Cardiac septum (tissue), 1 donor: ENCODE measurements at regions not wholly inside any gene's neighbourhood (a gene's known extent, or its start where the extent isn't known, plus 50 kb on each side); places are given as distances from the start of the nearest gene placed in this dataset.

Experiments used
- DNase-seq: peaks from one replicate; pipeline ENCODE4 v3.0.0-alpha.2; 2020; ENCODE audit warnings: low spot score
- intact Hi-C: fragments of 100-400 bp; cut with DNase I; formaldehyde crosslinking; loops from one replicate; pipeline ENCODE4 v1.14.0; 2022
- donor health status: DM: no; HTN: no; CAD: no.

GRCh38 chr4:125828346-125828745, 513.6 kb downstream of the FAT4 start:
- intact Hi-C loops: no loop called here
- DNase-seq: no peak

- intact Hi-C loops: no loop called here
These were observed 517.4 kb downstream of the FAT4 start for GRCh38 chr4:125832161-125832560.

GRCh38 chr4:125836597-125837195, 521.9 kb downstream of the FAT4 start:
- DNase-seq: no peak

More at GRCh38 chr4:125832161-125832560, 517.4 kb downstream of the FAT4 start:
- no peak for DNase-seq

GRCh38 chr4:125837493-125838201, 522.9 kb downstream of the FAT4 start:
- DNase-seq: no peak
- intact Hi-C loops: no loop called here

More at GRCh38 chr4:125836597-125837195, 521.9 kb downstream of the FAT4 start:
- intact Hi-C loops: no loop called here

- intact Hi-C loops: no loop called here
- DNase-seq: no peak
These were observed 523.4 kb downstream of the FAT4 start for GRCh38 chr4:125838202-125838601.

GRCh38 chr4:125838924-125839323, 524.2 kb downstream of the FAT4 start:
- DNase-seq: no peak
- intact Hi-C loops: no loop called here

GRCh38 chr4:125843947-125844346, 529.2 kb downstream of the FAT4 start:
- intact Hi-C loops: no loop called here
- no peak for DNase-seq

GRCh38 chr4:125847518-125847917, 532.8 kb downstream of the FAT4 start:
- no peak for DNase-seq
- intact Hi-C loops: no loop called here

GRCh38 chr4:125849869-125850268, 535.1 kb downstream of the FAT4 start:
- DNase-seq: no peak
- intact Hi-C loops: no loop called here

- intact Hi-C loops: no loop called here
- no peak for DNase-seq
These were observed 577.0 kb downstream of the FAT4 start for GRCh38 chr4:125891597-125892258.

- intact Hi-C loops: no loop called here
- DNase-seq: no peak
These were observed 590.0 kb downstream of the FAT4 start for GRCh38 chr4:125904802-125905201.

- intact Hi-C loops: no loop called here
These were observed 596.3 kb downstream of the FAT4 start for GRCh38 chr4:125911058-125911457.

GRCh38 chr4:125911481-125911880, 596.7 kb downstream of the FAT4 start:
- intact Hi-C loops: no loop called here
- no peak for DNase-seq

More at GRCh38 chr4:125911058-125911457, 596.3 kb downstream of the FAT4 start:
- no peak for DNase-seq

GRCh38 chr4:125917559-125917958, 602.8 kb downstream of the FAT4 start:
- DNase-seq: no peak
- intact Hi-C loops: no loop called here

GRCh38 chr4:125928652-125929051, 613.9 kb downstream of the FAT4 start:
- no peak for DNase-seq
- intact Hi-C loops: no loop called here

GRCh38 chr4:125938541-125938940, 623.8 kb downstream of the FAT4 start:
- intact Hi-C loops: no loop called here

GRCh38 chr4:125940426-125940825, 625.7 kb downstream of the FAT4 start:
- no peak for DNase-seq
- intact Hi-C loops: no loop called here

More at GRCh38 chr4:125938541-125938940, 623.8 kb downstream of the FAT4 start:
- DNase-seq: no peak

GRCh38 chr4:125944966-125945365, 630.2 kb downstream of the FAT4 start:
- intact Hi-C loops: no loop called here
- DNase-seq: no peak

GRCh38 chr4:125948021-125948420, 633.3 kb downstream of the FAT4 start:
- DNase-seq: no peak
- intact Hi-C loops: no loop called here

GRCh38 chr4:125951261-125951887, 636.6 kb downstream of the FAT4 start:
- DNase-seq: no peak
- intact Hi-C loops: no loop called here
